RWPE1 (cell line): ENCODE measurements at regions not wholly inside any gene's neighbourhood (a gene's known extent, or its start where the extent isn't known, plus 50 kb on each side); places are given as distances from the start of the nearest gene placed in this dataset.
"Not testable (repeated sequence)": the region's sequence is repeated elsewhere in the genome, so short reads cannot be mapped to it uniquely, and the experiment has no call there.

Source experiments
- CTCF ChIA-PET: fragments of 350-600 bp; sonication (Branson Sonifier 250); formaldehyde crosslinking; extraction: SDS; loops from one replicate; lab custom pipeline; 2021; lab: Yijun Ruan, JAX
- POLR2A ChIA-PET: fragments of 400-600 bp; formaldehyde crosslinking; extraction: SDS; loops from one replicate; lab custom pipeline; 2020; ENCODE audit warnings: antibody characterized with exemption; ENCODE audit not compliant: low non-redundant PET; lab: Yijun Ruan, JAX
- DNase-seq: peaks from one replicate; pipeline ENCODE4 v3.0.0; 2012; ENCODE audit warnings: low spot score
- H3K27ac ChIP-seq: fragments of 450-650 bp; 2 replicates; pipeline ENCODE4 v1.5.1; 2017
- TF ChIP-seq, protein P1 (sequence below): fragments of 450-650 bp; conservative IDR thresholded peaks from 2 replicates; pipeline ENCODE4 v1.5.1; 2017; ENCODE audit warnings: low read depth, mild to moderate bottlenecking

DNA sequence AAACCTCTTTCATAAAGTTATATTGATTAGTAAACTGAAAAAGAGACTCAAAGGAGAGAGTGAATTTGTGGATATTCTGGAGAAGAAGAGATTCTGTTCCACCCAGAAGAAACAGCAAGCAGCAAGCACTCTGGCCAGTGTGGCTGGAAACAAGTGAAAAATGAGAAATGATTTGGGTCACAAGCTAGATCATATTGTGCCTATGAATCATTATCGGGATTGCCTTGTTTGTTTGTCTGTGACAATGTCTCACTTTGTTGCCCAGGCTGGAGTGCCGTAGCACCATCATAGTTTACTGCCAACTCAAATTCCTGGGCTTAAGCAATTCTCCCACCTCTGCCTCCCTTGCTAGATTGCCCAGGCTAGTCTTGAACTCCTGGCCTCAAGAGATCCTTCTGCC, 106.5 kb upstream of the LOC128125822 start:
- ChIA-PET CTCF (no interaction called here), POLR2A (no interaction called here)
- H3K27ac ChIP-seq: no peak overlapping the region
- no peak for DNase-seq
- TF ChIP-seq, protein P1, sequence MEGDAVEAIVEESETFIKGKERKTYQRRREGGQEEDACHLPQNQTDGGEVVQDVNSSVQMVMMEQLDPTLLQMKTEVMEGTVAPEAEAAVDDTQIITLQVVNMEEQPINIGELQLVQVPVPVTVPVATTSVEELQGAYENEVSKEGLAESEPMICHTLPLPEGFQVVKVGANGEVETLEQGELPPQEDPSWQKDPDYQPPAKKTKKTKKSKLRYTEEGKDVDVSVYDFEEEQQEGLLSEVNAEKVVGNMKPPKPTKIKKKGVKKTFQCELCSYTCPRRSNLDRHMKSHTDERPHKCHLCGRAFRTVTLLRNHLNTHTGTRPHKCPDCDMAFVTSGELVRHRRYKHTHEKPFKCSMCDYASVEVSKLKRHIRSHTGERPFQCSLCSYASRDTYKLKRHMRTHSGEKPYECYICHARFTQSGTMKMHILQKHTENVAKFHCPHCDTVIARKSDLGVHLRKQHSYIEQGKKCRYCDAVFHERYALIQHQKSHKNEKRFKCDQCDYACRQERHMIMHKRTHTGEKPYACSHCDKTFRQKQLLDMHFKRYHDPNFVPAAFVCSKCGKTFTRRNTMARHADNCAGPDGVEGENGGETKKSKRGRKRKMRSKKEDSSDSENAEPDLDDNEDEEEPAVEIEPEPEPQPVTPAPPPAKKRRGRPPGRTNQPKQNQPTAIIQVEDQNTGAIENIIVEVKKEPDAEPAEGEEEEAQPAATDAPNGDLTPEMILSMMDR: no peak

DNA sequence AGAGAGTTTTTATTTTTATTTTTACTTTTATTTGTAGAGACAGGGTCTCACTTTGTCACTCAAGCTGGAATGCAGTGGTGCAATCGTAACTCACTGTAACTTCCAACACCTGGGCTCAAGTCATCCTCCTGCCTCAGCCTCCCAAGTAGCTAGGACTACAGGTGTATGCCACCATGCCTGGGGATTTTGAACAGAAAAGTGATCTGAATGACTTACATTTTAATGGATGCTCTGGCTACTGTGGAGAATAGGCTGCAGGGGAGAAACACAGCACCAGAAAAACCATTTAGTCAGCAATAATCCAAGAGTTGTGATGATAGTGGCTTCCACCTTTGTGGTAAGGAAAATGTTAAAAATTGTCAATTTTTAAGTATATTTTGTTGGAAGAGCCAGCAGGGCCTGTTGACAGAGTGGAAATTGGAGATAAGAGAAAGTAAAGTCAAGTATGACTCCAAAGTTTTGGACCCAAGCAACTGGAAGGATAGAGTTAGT, 106.0 kb upstream of the LOC128125822 start:
- DNase-seq: no peak
- no peak overlapping the region for H3K27ac ChIP-seq
- CTCF ChIA-PET: no interaction called here
- TF ChIP-seq, protein P1: no peak
- POLR2A ChIA-PET: no interaction called here

DNA sequence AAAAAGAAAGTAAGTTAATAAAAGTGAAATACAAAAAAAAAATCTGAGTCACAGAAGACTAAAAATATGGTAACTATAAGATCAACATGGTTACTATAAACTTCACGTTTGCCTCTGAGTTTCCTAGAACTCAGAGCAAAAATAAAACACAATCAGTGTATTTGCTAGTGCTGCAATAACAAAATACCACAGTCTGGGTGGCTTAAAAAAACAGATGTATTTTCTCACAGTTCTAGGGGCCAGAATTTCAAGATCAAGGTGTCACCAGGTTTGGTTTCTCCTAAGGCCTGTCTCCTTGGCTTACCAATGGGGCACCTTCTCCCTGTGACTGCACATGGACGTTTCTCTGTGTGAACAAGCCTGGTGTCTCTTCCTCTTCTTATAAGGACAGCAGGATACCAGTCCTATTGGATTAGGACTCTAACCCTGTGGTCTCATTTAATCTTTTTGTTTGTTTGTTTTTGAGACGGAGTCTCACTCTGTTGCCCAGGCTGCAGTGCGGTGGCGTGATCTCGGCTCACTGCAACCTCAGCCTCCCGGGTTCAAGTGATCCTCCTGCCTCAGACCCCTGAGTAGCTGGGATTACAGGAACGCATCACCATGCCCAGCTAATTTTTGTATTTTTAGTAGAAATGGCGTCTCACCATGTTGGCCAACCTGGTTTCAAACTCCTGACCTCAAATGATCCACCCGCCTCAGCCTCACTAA, 104.9 kb upstream of the LOC128125822 start:
- TF ChIP-seq, protein P1: no peak
- H3K27ac ChIP-seq: no peak overlapping the region
- POLR2A ChIA-PET: no interaction called here
- DNase-seq: no peak
- CTCF ChIA-PET: interaction anchor here (0.6 kb wide), 1 partner anchor 12 kb away, joined by 3 read pairs; no protein-coding TSS in a partner anchor

DNA sequence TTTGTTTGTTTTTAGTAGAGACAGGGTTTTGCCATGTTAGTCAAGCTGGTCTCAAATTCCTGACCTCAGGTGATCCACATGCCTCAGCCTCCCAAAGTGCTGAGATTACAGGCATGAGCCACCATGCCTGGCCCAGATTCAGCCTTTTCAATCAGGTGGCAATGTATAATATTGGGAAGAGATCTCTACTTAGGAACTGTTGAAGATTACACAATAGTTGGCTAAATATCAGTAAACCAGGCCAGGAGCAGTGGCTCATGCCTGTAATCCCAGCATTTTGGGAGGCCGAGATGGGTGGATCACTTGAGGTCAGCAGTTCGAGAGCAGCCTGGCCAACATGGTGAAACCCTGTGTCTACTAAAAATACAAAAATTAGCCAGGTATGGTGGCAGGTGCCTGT, 101.1 kb upstream of the LOC128125822 start:
- DNase-seq, H3K27ac ChIP-seq, POLR2A ChIA-PET: not testable (repeated sequence)
- CTCF ChIA-PET: interaction anchor here (0.7 kb wide), 1 partner anchor 12 kb away, joined by 3 read pairs; no protein-coding TSS in a partner anchor

DNA sequence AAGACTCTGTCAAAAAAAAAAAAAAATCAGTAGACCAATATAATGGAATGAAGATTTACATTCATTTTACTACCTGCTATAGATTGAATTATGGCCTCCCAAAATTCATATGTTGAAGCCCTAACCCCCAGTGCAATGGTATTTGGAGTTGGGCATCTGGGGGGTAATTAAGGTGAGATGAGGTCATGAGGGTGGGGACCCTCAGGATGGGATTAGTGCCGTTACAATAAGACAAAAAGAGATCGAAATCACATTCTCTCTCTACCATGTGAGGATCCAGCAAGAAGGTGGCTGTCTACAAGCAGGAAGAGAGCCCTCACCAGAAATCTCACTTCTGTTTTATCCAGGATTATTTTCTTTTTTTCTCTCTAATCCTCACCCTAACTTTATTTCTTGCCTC, 100.6 kb upstream of the LOC128125822 start:
- no peak for DNase-seq
- POLR2A ChIA-PET: no interaction called here
- CTCF ChIA-PET: no interaction called here
- no peak overlapping the region for H3K27ac ChIP-seq
- TF ChIP-seq, protein P1: no peak

DNA sequence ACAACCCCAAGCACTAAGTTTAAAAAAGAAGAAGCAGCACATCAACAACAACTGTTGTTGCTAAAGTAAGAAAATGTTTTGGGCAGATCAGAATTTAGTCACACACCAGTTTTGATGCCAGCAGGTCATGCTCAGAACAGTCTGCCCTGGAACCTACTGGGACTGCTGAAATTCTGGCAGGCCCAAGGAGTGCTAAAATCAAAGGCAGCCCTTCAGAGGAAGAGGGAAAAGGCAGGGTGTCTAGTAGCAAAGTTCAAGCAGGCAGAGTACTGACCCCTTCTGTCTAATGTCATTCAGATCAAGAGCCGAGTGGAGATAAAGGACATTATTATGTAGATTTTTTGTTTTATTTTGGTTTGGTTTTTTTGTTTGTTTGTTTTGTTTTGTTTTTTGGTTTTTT, 96.6 kb upstream of the LOC128125822 start:
- CTCF ChIA-PET: no interaction called here

DNA sequence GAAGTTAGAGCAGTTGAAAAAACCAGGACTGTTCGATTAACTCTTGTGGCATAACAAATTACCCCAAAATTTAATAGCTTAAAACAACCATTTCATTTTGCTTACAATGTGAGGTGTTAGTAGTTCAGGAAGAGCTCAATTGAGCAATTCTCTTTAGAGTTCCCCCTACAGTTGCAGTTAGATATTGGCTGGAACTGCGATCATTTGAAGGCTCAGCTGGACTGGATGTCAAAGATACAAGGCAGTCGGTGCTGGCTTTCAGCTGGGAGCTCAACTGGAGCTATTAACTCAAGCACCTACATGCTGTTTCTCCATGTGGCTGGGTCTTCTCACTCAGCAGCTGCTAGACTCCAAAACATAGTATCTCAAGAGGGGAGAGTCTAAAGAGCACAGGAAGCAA, 96.0 kb upstream of the LOC128125822 start:
- CTCF ChIA-PET: no interaction called here

More for the DNA sequence above, 96.6 kb upstream of the LOC128125822 start:
- H3K27ac ChIP-seq: no peak overlapping the region
- no peak for DNase-seq
- TF ChIP-seq, protein P1: no peak
- POLR2A ChIA-PET: no interaction called here

More for the DNA sequence above, 96.0 kb upstream of the LOC128125822 start:
- no peak for DNase-seq
- H3K27ac ChIP-seq: no peak overlapping the region
- POLR2A ChIA-PET: no interaction called here
- TF ChIP-seq, protein P1: no peak
